ENCODE measurements at regions not wholly inside any gene's neighbourhood (a gene's known extent, or its start where the extent isn't known, plus 50 kb on each side); places are given as distances from the start of the nearest gene placed in this dataset.

GRCh38 chr18:11470941-11471340 is 138.5 kb upstream of the SLC35G4 start:
- Histone ChIP-seq H3K27ac (ENCODE audit: extremely low read depth, low read depth, low read length) (no peak overlapping the region), H3K9me3 (ENCODE audit: control insufficient read depth, insufficient read depth, low read depth, low read length) (no peaks in the 10 kb centered on the region), H3K36me3 (ENCODE audit: control insufficient read depth in 2 of 2, insufficient read depth in 1 of 2, low read length in 2 of 2) (no peaks in the 10 kb centered on the region), H3K4me1 (ENCODE audit: control insufficient read depth, insufficient read depth, low read length) (no peaks in the 10 kb centered on the region), H3K4me3 (ENCODE audit: low read depth, low read length) (no peak overlapping the region)
- ChIA-PET POLR2A (interaction anchor here (0.6 kb wide), 1 partner anchor 1069 kb away, joined by 6 read pairs; no protein-coding TSS in a partner anchor), CTCF (interaction anchor here (0.7 kb wide), 1 partner anchor 1909 kb away, joined by 3 read pairs; no protein-coding TSS in a partner anchor)
- TF ChIP-seq ZNF670 (tag by site-specific recombination; IDR thresholded peaks at IDR 0.05; ENCODE audit: low read depth) (no peak), ZNF48 (tag by site-specific recombination; IDR thresholded peaks at IDR 0.05) (no peak), ZNF529 (tag by site-specific recombination; IDR thresholded peaks at IDR 0.05; ENCODE audit: insufficient replicate concordance) (no peak), REST (tag by site-specific recombination; IDR thresholded peaks at IDR 0.05) (no peak), HOXA7 (CRISPR knock-in tag; IDR thresholded peaks at IDR 0.05; ENCODE audit: borderline replicate concordance) (no peak), ZNF239 (tag by site-specific recombination; IDR thresholded peaks at IDR 0.05) (no peak), SP7 (tag by site-specific recombination; IDR thresholded peaks at IDR 0.05) (no peak), TSHZ1 (tag by site-specific recombination; IDR thresholded peaks at IDR 0.05; ENCODE audit: borderline replicate concordance) (no peak), ZBTB48 (tag by site-specific recombination; IDR thresholded peaks at IDR 0.05) (no peak), ZNF449 (tag by site-specific recombination; IDR thresholded peaks at IDR 0.05) (no peak), ZFHX2 (tag by site-specific recombination; conservative IDR thresholded peaks at IDR 0.05) (no peak), ZNF677 (tag by site-specific recombination; IDR thresholded peaks at IDR 0.05) (no peak), ZNF10 (tag by site-specific recombination; IDR thresholded peaks at IDR 0.05) (no peak), PRDM6 (tag by site-specific recombination; IDR thresholded peaks at IDR 0.05) (no peak), HOXD13 (CRISPR knock-in tag; IDR thresholded peaks at IDR 0.05; ENCODE audit: borderline replicate concordance) (no peak), ZNF26 (tag by site-specific recombination; IDR thresholded peaks at IDR 0.05) (no peak), ZNF501 (tag by site-specific recombination; IDR thresholded peaks at IDR 0.05) (no peak)
- TF ChIP-seq, protein P1, sequence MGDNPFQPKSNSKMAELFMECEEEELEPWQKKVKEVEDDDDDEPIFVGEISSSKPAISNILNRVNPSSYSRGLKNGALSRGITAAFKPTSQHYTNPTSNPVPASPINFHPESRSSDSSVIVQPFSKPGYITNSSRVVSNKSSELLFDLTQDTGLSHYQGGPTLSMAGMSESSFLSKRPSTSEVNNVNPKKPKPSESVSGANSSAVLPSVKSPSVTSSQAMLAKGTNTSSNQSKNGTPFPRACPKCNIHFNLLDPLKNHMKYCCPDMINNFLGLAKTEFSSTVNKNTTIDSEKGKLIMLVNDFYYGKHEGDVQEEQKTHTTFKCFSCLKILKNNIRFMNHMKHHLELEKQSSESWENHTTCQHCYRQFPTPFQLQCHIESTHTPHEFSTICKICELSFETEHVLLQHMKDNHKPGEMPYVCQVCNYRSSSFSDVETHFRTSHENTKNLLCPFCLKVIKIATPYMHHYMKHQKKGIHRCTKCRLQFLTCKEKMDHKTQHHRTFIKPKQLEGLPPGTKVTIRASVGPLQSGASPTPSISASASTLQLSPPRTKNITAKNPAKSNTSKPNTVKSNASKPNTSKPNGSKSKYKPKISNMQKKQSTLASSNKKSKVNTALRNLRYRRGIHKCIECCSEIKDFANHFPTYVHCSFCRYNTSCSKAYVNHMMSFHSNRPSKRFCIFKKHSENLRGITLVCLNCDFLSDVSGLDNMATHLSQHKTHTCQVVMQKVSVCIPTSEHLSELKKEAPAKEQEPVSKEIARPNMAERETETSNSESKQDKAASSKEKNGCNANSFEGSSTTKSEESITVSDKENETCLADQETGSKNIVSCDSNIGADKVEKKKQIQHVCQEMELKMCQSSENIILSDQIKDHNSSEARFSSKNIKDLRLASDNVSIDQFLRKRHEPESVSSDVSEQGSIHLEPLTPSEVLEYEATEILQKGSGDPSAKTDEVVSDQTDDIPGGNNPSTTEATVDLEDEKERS (tag by site-specific recombination; IDR thresholded peaks at IDR 0.05) = no peak
